SK-N-SH (cell line): ENCODE measurements at regions not wholly inside any gene's neighbourhood (a gene's known extent, or its start where the extent isn't known, plus 50 kb on each side); places are given as distances from the start of the nearest gene placed in this dataset.

Source experiments
- CTCF ChIA-PET: fragments of 300-600, 350-600 bp; formaldehyde crosslinking; extraction: SDS; loops from one replicate; lab custom pipeline; 2021; lab: Yijun Ruan, JAX
- POLR2A ChIA-PET: fragments of 350-600 bp; sonication (Branson Sonifier 250); formaldehyde crosslinking; extraction: SDS; loops from one replicate; lab custom pipeline; 2020; ENCODE audit warnings: antibody characterized with exemption, inconsistent platforms; lab: Yijun Ruan, JAX
- DNase-seq: peaks from one replicate; pipeline ENCODE4 v3.0.0; 2012
- H2AFZ ChIP-seq: fragments of 200-600 bp; sonication (generic); 2 replicates; pipeline ENCODE4 v1.8.1; 2016; ENCODE audit warnings: antibody characterized with exemption, mild to moderate bottlenecking, low read depth
- H3F3A ChIP-seq: fragments of 200-600 bp; sonication (generic); replicated peaks from 2 replicates; pipeline ENCODE3; 2016; ENCODE audit warnings: antibody characterized with exemption, mild to moderate bottlenecking; ENCODE audit not compliant: insufficient read depth
- H3K27ac ChIP-seq, 2 experiments: fragments of 200-500 bp in 1 of 2; fragments of 200-600 bp in 1 of 2; sonication (Bioruptor generic) in 1 of 2; sonication (generic), shearing (Covaris generic) in 1 of 2; 2 replicates each; pipeline versions ENCODE4 v1.5.1 to v1.6.1; 2014 to 2016; ENCODE audit warnings: low read depth in 2 of 2, inconsistent platforms in 1 of 2, low read length in 1 of 2, mild to moderate bottlenecking in 1 of 2, mixed read lengths in 1 of 2
- H3K27me3 ChIP-seq: fragments of 200-600 bp; sonication (generic), shearing (Covaris generic); 2 replicates; pipeline ENCODE4 v1.6.1; 2016; ENCODE audit warnings: mixed run types; ENCODE audit not compliant: insufficient read depth
- H3K36me3 ChIP-seq, 2 experiments: fragments of 200-500 bp in 1 of 2; fragments of 200-600 bp in 1 of 2; sonication (Bioruptor generic) in 1 of 2; sonication (generic) in 1 of 2; replicated peaks in 1 of 2; 2 replicates each; pipeline versions ENCODE3 to v1.5.1; 2014 to 2016; ENCODE audit warnings: low read length in 1 of 2, mild to moderate bottlenecking in 1 of 2; ENCODE audit not compliant: insufficient read depth in 2 of 2, control insufficient read depth in 1 of 2
- H3K4me1 ChIP-seq, 2 experiments: fragments of 200-500 bp in 1 of 2; fragments of 200-600 bp in 1 of 2; sonication (Bioruptor generic) in 1 of 2; sonication (generic), shearing (Covaris generic) in 1 of 2; 2 replicates each; pipeline versions ENCODE4 v1.5.1 to v1.6.1; 2014 to 2016; ENCODE audit warnings: low read depth in 1 of 2, low read length in 1 of 2, mixed run types in 1 of 2; ENCODE audit not compliant: insufficient read depth in 2 of 2, control insufficient read depth in 1 of 2
- H3K4me2 ChIP-seq: fragments of 200-600 bp; sonication (generic), shearing (Covaris generic); 2 replicates; pipeline ENCODE4 v1.6.1; 2017; ENCODE audit warnings: mixed run types
- H3K4me3 ChIP-seq, 2 experiments: fragments of 200-500 bp in 1 of 2; fragments of 200-600 bp in 1 of 2; sonication (Bioruptor generic) in 1 of 2; sonication (generic), shearing (Covaris generic) in 1 of 2; 2 replicates each; pipeline versions ENCODE4 v1.5.1 to v1.8.1; 2014 to 2016; ENCODE audit warnings: low read depth in 2 of 2, inconsistent platforms in 1 of 2, low read length in 1 of 2, mild to moderate bottlenecking in 1 of 2, mixed read lengths in 1 of 2, moderate library complexity in 1 of 2
- H3K79me2 ChIP-seq: fragments of 200-600 bp; sonication (generic); 2 replicates; pipeline ENCODE4 v1.8.1; 2017; ENCODE audit warnings: mild to moderate bottlenecking; ENCODE audit not compliant: insufficient read depth
- H3K9ac ChIP-seq: fragments of 200-600 bp; sonication (generic); 2 replicates; pipeline ENCODE4 v1.6.1; 2017; ENCODE audit warnings: mixed run types
- H3K9me2 ChIP-seq: fragments of 200-600 bp; sonication (generic); 2 replicates; pipeline ENCODE4 v1.6.1; 2017; ENCODE audit warnings: mixed run types
- H3K9me3 ChIP-seq: fragments of 200-600 bp; sonication (generic); 2 replicates; pipeline ENCODE4 v1.6.1; 2017; ENCODE audit warnings: mixed run types, mild to moderate bottlenecking, moderate library complexity
- H4K20me1 ChIP-seq: fragments of 200-600 bp; sonication (generic); 2 replicates; pipeline ENCODE4 v1.6.1; 2017; ENCODE audit warnings: mild to moderate bottlenecking, mixed run types; ENCODE audit not compliant: insufficient read depth
- CTCF ChIP-seq: fragments of 200-600 bp; sonication (generic); IDR thresholded peaks from 2 replicates; pipeline ENCODE4 v1.6.1; 2017; ENCODE audit warnings: antibody characterized with exemption, mild to moderate bottlenecking, moderate library complexity
- ELF1 ChIP-seq: IDR thresholded peaks from 2 replicates; pipeline ENCODE4 v1.4.0; 2012
- EZH2phosphoT487 ChIP-seq: fragments of 200-600 bp; sonication (generic); IDR thresholded peaks from 2 replicates; pipeline ENCODE4 v1.6.1; 2017; ENCODE audit warnings: low read depth, mixed run types, mild to moderate bottlenecking, antibody characterized with exemption, moderate library complexity, borderline replicate concordance
- FOSL2 ChIP-seq: IDR thresholded peaks from 2 replicates; pipeline ENCODE4 v1.4.0; 2012; ENCODE audit warnings: low read depth, mild to moderate bottlenecking, moderate library complexity, borderline replicate concordance
- IRF3 ChIP-seq: fragments of 150-350 bp; IDR thresholded peaks from 2 replicates; pipeline ENCODE4 v1.6.1; 2016; ENCODE audit warnings: mild to moderate bottlenecking, low read depth, low read length
- MAX ChIP-seq: IDR thresholded peaks from 2 replicates; pipeline ENCODE4 v1.4.0; 2012; ENCODE audit warnings: low read depth
- MEF2A ChIP-seq: IDR thresholded peaks from 2 replicates; pipeline ENCODE4 v1.4.0; 2012; ENCODE audit warnings: low read depth, borderline replicate concordance
- NRF1 ChIP-seq: IDR thresholded peaks from 2 replicates; pipeline ENCODE4 v1.6.1; 2012; ENCODE audit warnings: low read depth, mild to moderate bottlenecking, low read length
- REST ChIP-seq: IDR thresholded peaks from 2 replicates; pipeline ENCODE4 v1.6.1; 2012; ENCODE audit warnings: mild to moderate bottlenecking, low read depth, low read length, moderate library complexity
- TAF1 ChIP-seq: IDR thresholded peaks from 2 replicates; pipeline ENCODE4 v1.6.1; 2012; ENCODE audit warnings: low read depth, mild to moderate bottlenecking, low read length, moderate library complexity, borderline replicate concordance
- TCF12 ChIP-seq: IDR thresholded peaks from 2 replicates; pipeline ENCODE4 v1.4.0; 2012
- USF1 ChIP-seq: IDR thresholded peaks from 2 replicates; pipeline ENCODE4 v1.4.0; 2012; ENCODE audit warnings: low read depth, borderline replicate concordance
- WGBS: methylation state at CpG from one replicate; pipeline ENCODE4 v1.1.6; 2017; ENCODE audit warnings: low lambda C conversion rate; 5-methylcytosine and 5-hydroxymethylcytosine counted together

- Histone ChIP-seq H3K9me3 (no peaks in the 10 kb centered on the region), H3K4me1 (peaks cover 0 to 7% of the 10 kb centered on the region in 2 experiments; a peak in 1 of 4 replicates), H3K27ac (no peak overlapping the region), H3K4me2 (no peak overlapping the region), H4K20me1 (no peaks in the 10 kb centered on the region), H3K36me3 (no peaks in the 10 kb centered on the region), H3K79me2 (no peaks in the 10 kb centered on the region), H2AFZ (no peak overlapping the region), H3K4me3 (no peak overlapping the region), H3K9me2 (no peaks in the 10 kb centered on the region), H3K27me3 (no peaks in the 10 kb centered on the region), H3K9ac (no peak overlapping the region), H3F3A (no peaks in the 10 kb centered on the region)
- 43% methylated on average over 7 of the region's 7 CpGs for whole genome bisulfite sequencing
- POLR2A ChIA-PET, result no interaction called here
- TF ChIP-seq CTCF, result no peak
- no peak for TF ChIP-seq MEF2A
- no peak for TF ChIP-seq FOSL2
- no peak for TF ChIP-seq USF1
- no peak for TF ChIP-seq ELF1
- TF ChIP-seq EZH2phosphoT487, result no peak
- no peak for TF ChIP-seq IRF3
- no peak for TF ChIP-seq TAF1
- TF ChIP-seq MAX, result no peak
- no peak for TF ChIP-seq REST
- TF ChIP-seq NRF1, result no peak
- no peak for TF ChIP-seq TCF12
- CTCF ChIA-PET, result interaction anchor here (0.9 to 18.3 kb wide), 6 partner anchors 8 to 332 kb away, joined by 4 to 249 read pairs (median 7); no protein-coding TSS in a partner anchor
- DNase-seq, result no peak
Measured at GRCh38 chr7:98753176-98753575, 116.6 kb downstream of the TMEM130 start.
